Gastroesophageal sphincter (tissue), 4 donors: ENCODE measurements at regions not wholly inside any gene's neighbourhood (a gene's known extent, or its start where the extent isn't known, plus 50 kb on each side); places are given as distances from the start of the nearest gene placed in this dataset.

Source experiments
- ATAC-seq: fragments of 150-250 bp; one replicate; pipeline ENCODE4 v1.9.1; 2016; ENCODE audit warnings: mild to moderate bottlenecking, moderate library complexity
- H3K27ac ChIP-seq, 4 donors: fragments of 200-600 bp; sonication (generic) in 3 of 4; 1 replicate in 3 of 4; 2 replicates in 1 of 4; pipeline ENCODE4 v1.5.1; 2016 to 2019
- H3K27me3 ChIP-seq: fragments of 200-600 bp; sonication (generic); one replicate; pipeline ENCODE4 v1.5.1; 2019
- H3K36me3 ChIP-seq, 2 donors: fragments of 200-600 bp; sonication (generic); one replicate each; pipeline ENCODE4 v1.5.1; 2019; ENCODE audit warnings: control low read depth in 1 of 2
- H3K4me1 ChIP-seq, 3 donors: fragments of 200-600 bp; sonication (generic); 1 replicate in 2 of 3; 2 replicates in 1 of 3; pipeline ENCODE4 v1.5.1; 2016 to 2019; ENCODE audit warnings: control low read depth in 2 of 3
- H3K4me3 ChIP-seq, 2 donors: fragments of 200-600 bp; sonication (generic); one replicate each; pipeline ENCODE4 v1.5.1; 2019; ENCODE audit warnings: mild to moderate bottlenecking in 1 of 2, moderate library complexity in 1 of 2
- H3K9me3 ChIP-seq, 3 donors: fragments of 200-600 bp; sonication (generic); one replicate each; pipeline ENCODE4 v1.5.1; 2017 to 2019; ENCODE audit warnings: control low read depth in 2 of 3
- CTCF ChIP-seq, 4 experiments: fragments of 200-600 bp in 2 of 4; fragments of 450-650 bp in 2 of 4; sonication (generic) in 1 of 4; IDR thresholded peaks; one replicate each; pipeline ENCODE4 v1.5.1; 2017 to 2019; ENCODE audit warnings: antibody characterized with exemption in 4 of 4, mild to moderate bottlenecking in 2 of 4, moderate library complexity in 2 of 4
- EP300 ChIP-seq: sonication (generic); formaldehyde crosslinking; IDR thresholded peaks from one replicate; pipeline ENCODE4 v1.6.1; 2017; ENCODE audit warnings: antibody characterized with exemption, mild to moderate bottlenecking
- POLR2A ChIP-seq, 2 donors: fragments of 450-650 bp; IDR thresholded peaks; one replicate each; pipeline ENCODE4 v1.6.1; 2017; ENCODE audit warnings: antibody characterized with exemption in 2 of 2, mild to moderate bottlenecking in 2 of 2, moderate library complexity in 1 of 2
- POLR2AphosphoS5 ChIP-seq: sonication (generic); formaldehyde crosslinking; IDR thresholded peaks from one replicate; pipeline ENCODE4 v1.6.1; 2017; ENCODE audit warnings: antibody characterized with exemption
- WGBS, 2 donors: methylation state at CpG; one replicate each; pipeline ENCODE4 v1.1.5; 2018; ENCODE audit warnings: low coverage in 1 of 2; 5-methylcytosine and 5-hydroxymethylcytosine counted together

GRCh38 chr15:75109021-75109735, 85.8 kb downstream of the PPCDC start:
- Histone ChIP-seq H3K9me3 (peaks cover 0 to 11% (median 0%) of the 10 kb centered on the region in 3 donors), H3K36me3 (no peaks in the 10 kb centered on the region), H3K4me1 (peaks cover 0 to 3% (median 0%) of the 10 kb centered on the region in 3 donors), H3K27ac (no peak overlapping the region), H3K4me3 (no peak overlapping the region), H3K27me3 (peaks cover 5% of the 10 kb centered on the region)
- 87 to 100% methylated on average over 3 to 6 of the region's 18 CpGs for WGBS, 2 donors
- no peak for ATAC-seq
- TF ChIP-seq EP300 (no peak), POLR2AphosphoS5 (no peak), POLR2A (IDR thresholded peaks at IDR 0.05) (no peak), CTCF (IDR thresholded peaks at IDR 0.05) (no peak)

GRCh38 chr15:75109736-75110130, 86.3 kb downstream of the PPCDC start:
- no peak for TF ChIP-seq POLR2AphosphoS5
- no peak for ATAC-seq
- Histone ChIP-seq H3K4me3 (no peak overlapping the region), H3K36me3 (no peaks in the 10 kb centered on the region), H3K9me3 (peaks cover 0 to 11% (median 0%) of the 10 kb centered on the region in 3 donors), H3K27me3 (peaks cover 5% of the 10 kb centered on the region), H3K27ac (no peak overlapping the region), H3K4me1 (peaks cover 0 to 3% (median 0%) of the 10 kb centered on the region in 3 donors)
- 80 to 100% methylated on average over 1 of the region's 7 CpGs for WGBS, 2 donors

GRCh38 chr15:75112278-75112847, 89.0 kb downstream of the PPCDC start:
- no peak overlapping the region for H3K27ac ChIP-seq
- ATAC-seq = no peak
- TF ChIP-seq POLR2A (IDR thresholded peaks at IDR 0.05) (no peak), EP300 (no peak), CTCF (IDR thresholded peaks at IDR 0.05) (no peak), POLR2AphosphoS5 (no peak)
- WGBS, 2 donors = 81 to 88% methylated on average over 3 to 4 of the region's 4 CpGs
- H3K36me3 ChIP-seq = no peaks in the 10 kb centered on the region
- H3K9me3 ChIP-seq = peaks cover 0 to 11% (median 0%) of the 10 kb centered on the region in 3 donors
- H3K4me3 ChIP-seq = no peak overlapping the region
- peaks cover 0 to 3% (median 0%) of the 10 kb centered on the region in 3 donors for H3K4me1 ChIP-seq
- H3K27me3 ChIP-seq = peaks cover 5% of the 10 kb centered on the region

- ATAC-seq = peak; percentile 19
- Histone ChIP-seq H3K36me3 (no peaks in the 10 kb centered on the region), H3K9me3 (peaks cover 0 to 11% (median 0%) of the 10 kb centered on the region in 3 donors), H3K4me3 (no peak overlapping the region), H3K27ac (no peak overlapping the region), H3K27me3 (peaks cover 5% of the 10 kb centered on the region), H3K4me1 (peaks cover 0 to 3% (median 0%) of the 10 kb centered on the region in 3 donors)
- no peak for TF ChIP-seq EP300
- no peak for TF ChIP-seq POLR2AphosphoS5
- TF ChIP-seq CTCF (IDR thresholded peaks at IDR 0.05) = no peak
- no peak for TF ChIP-seq POLR2A (IDR thresholded peaks at IDR 0.05)
- WGBS, 2 donors = 60 to 68% methylated on average over 1 to 3 of the region's 3 CpGs
These were observed 88.7 kb upstream of the C15orf39 start for GRCh38 chr15:75112848-75113492.

- Histone ChIP-seq H3K4me1 (no peaks in the 10 kb centered on the region), H3K27me3 (peaks cover 4% of the 10 kb centered on the region), H3K27ac (no peak overlapping the region), H3K9me3 (peaks cover 0 to 11% (median 0%) of the 10 kb centered on the region in 3 donors), H3K36me3 (no peaks in the 10 kb centered on the region), H3K4me3 (no peak overlapping the region)
- ATAC-seq = no peak
- WGBS, 2 donors = 73% methylated on average over 4 of the region's 7 CpGs; no CpG with 5 or more reads in 1 of the 2 donors
- TF ChIP-seq EP300 (no peak), POLR2AphosphoS5 (no peak)
These were observed 87.4 kb upstream of the C15orf39 start for GRCh38 chr15:75114327-75114726.
